Loucy (cell line): ENCODE measurements at regions not wholly inside any gene's neighbourhood (a gene's known extent, or its start where the extent isn't known, plus 50 kb on each side); places are given as distances from the start of the nearest gene placed in this dataset.

ENCODE experiments used
- H2AFZ ChIP-seq: fragments of 200-600 bp; sonication (generic); 2 replicates; pipeline ENCODE4 v1.6.0; 2016; ENCODE audit warnings: antibody characterized with exemption, mild to moderate bottlenecking, low read length, moderate library complexity
- H3F3A ChIP-seq: fragments of 200-600 bp; 2 replicates; pipeline ENCODE4 v1.6.0; 2016; ENCODE audit warnings: antibody characterized with exemption, low read depth, mild to moderate bottlenecking
- H3K27me3 ChIP-seq: fragments of 200-600 bp; sonication (generic); 2 replicates; pipeline ENCODE4 v1.6.1; 2014; ENCODE audit warnings: low read length, mild to moderate bottlenecking; ENCODE audit not compliant: insufficient read depth, poor library complexity, severe bottlenecking
- H3K36me3 ChIP-seq: fragments of 200-600 bp; sonication (generic); 2 replicates; pipeline ENCODE4 v1.6.1; 2016; ENCODE audit warnings: low read length; ENCODE audit not compliant: insufficient read depth
- H3K4me1 ChIP-seq: fragments of 200-600 bp; sonication (generic); 2 replicates; pipeline ENCODE4 v1.5.1; 2014; ENCODE audit warnings: low read length, mild to moderate bottlenecking; ENCODE audit not compliant: insufficient read depth, poor library complexity, severe bottlenecking
- H3K4me2 ChIP-seq: fragments of 200-600 bp; sonication (generic); 2 replicates; pipeline ENCODE4 v1.6.0; 2014; ENCODE audit warnings: antibody characterized with exemption, low read length, low read depth, mild to moderate bottlenecking; ENCODE audit not compliant: poor library complexity, severe bottlenecking
- H3K4me3 ChIP-seq: fragments of 200-600 bp; sonication (generic); 2 replicates; pipeline ENCODE4 v1.5.1; 2014; ENCODE audit warnings: low read length, mild to moderate bottlenecking, mixed read lengths; ENCODE audit not compliant: poor library complexity, severe bottlenecking
- H3K79me2 ChIP-seq: fragments of 200-600 bp; sonication (generic); 2 replicates; pipeline ENCODE4 v1.6.1; 2014; ENCODE audit warnings: low read length; ENCODE audit not compliant: insufficient read depth
- H3K9ac ChIP-seq: fragments of 200-600 bp; sonication (generic); 2 replicates; pipeline ENCODE4 v1.6.0; 2014; ENCODE audit warnings: mild to moderate bottlenecking, low read depth, low read length, moderate library complexity; ENCODE audit not compliant: poor library complexity, severe bottlenecking
- H3K9me2 ChIP-seq: fragments of 200-600 bp; sonication (generic); replicated peaks from 2 replicates; pipeline ENCODE4 v1.6.1; 2016; ENCODE audit warnings: low read depth, low read length, mixed read lengths
- H3K9me3 ChIP-seq: fragments of 200-600 bp; sonication (generic); 2 replicates; pipeline ENCODE4 v1.6.1; 2014; ENCODE audit warnings: mild to moderate bottlenecking, antibody characterized with exemption, low read length, low read depth; ENCODE audit not compliant: insufficient read depth
- H4K20me1 ChIP-seq: fragments of 200-600 bp; sonication (generic); 2 replicates; pipeline ENCODE4 v1.6.0; 2014; ENCODE audit warnings: antibody characterized with exemption, low read length, mild to moderate bottlenecking; ENCODE audit not compliant: insufficient read depth, poor library complexity, severe bottlenecking
- EZH2phosphoT487 ChIP-seq: fragments of 200-600 bp; IDR thresholded peaks from 2 replicates; pipeline ENCODE4 v1.6.1; 2018; ENCODE audit warnings: antibody characterized with exemption, mild to moderate bottlenecking, moderate library complexity, borderline replicate concordance
- TF ChIP-seq, protein P1 (sequence below): fragments of 200-600 bp; sonication (generic); conservative IDR thresholded peaks from 2 replicates; pipeline ENCODE4 v1.5.1; 2014; ENCODE audit warnings: mild to moderate bottlenecking, antibody characterized with exemption, low read length

DNA sequence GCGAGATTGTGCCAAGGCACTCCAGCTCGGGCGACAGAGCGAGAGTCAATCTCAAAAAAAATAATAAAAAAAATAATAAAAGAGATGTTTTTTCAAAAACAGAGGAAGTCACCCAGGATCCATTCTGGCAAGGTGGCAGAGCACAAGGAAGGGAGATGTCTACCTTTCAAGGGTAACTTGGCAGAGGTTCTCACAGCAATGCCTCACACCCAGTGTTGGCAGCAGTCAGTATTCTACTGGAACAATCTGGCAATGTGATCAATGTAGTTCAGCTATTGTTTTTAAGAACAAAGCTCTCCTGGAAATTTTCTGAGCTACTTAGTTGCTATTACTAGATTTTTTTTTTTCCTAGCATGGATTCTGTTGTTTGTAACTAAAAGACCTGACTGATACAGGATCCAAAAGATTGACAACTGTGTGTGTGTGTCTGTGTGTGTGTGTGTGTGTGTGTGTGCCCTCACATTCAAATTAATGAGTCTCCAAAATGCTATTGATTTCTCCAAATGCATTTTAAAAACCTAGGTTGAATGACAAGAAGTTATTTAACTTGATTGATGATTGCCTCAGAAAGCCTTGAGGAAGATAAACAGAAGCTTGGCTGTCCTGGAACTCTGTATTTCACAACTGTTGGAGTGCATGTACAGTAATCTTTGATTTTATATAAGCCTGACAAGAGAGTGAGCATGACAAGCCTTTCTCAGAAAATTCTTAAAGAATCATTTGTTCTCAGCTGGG is 114.1 kb upstream of the RREB1 start:
- no peaks in the 10 kb centered on the region for H3K36me3 ChIP-seq
- no peaks in the 10 kb centered on the region for H3K4me1 ChIP-seq
- H3K4me3 ChIP-seq = no peak overlapping the region
- no peaks in the 10 kb centered on the region for H3F3A ChIP-seq
- no peak for TF ChIP-seq EZH2phosphoT487
- TF ChIP-seq, protein P1, sequence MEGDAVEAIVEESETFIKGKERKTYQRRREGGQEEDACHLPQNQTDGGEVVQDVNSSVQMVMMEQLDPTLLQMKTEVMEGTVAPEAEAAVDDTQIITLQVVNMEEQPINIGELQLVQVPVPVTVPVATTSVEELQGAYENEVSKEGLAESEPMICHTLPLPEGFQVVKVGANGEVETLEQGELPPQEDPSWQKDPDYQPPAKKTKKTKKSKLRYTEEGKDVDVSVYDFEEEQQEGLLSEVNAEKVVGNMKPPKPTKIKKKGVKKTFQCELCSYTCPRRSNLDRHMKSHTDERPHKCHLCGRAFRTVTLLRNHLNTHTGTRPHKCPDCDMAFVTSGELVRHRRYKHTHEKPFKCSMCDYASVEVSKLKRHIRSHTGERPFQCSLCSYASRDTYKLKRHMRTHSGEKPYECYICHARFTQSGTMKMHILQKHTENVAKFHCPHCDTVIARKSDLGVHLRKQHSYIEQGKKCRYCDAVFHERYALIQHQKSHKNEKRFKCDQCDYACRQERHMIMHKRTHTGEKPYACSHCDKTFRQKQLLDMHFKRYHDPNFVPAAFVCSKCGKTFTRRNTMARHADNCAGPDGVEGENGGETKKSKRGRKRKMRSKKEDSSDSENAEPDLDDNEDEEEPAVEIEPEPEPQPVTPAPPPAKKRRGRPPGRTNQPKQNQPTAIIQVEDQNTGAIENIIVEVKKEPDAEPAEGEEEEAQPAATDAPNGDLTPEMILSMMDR = no peak
- H3K9me3 ChIP-seq = no peaks in the 10 kb centered on the region
- no peaks in the 10 kb centered on the region for H3K9me2 ChIP-seq
- H3K4me2 ChIP-seq = no peak overlapping the region
- no peaks in the 10 kb centered on the region for H4K20me1 ChIP-seq
- no peak overlapping the region for H3K9ac ChIP-seq
- H3K27me3 ChIP-seq = no peaks in the 10 kb centered on the region
- H2AFZ ChIP-seq = no peak overlapping the region
- H3K79me2 ChIP-seq = no peaks in the 10 kb centered on the region

DNA sequence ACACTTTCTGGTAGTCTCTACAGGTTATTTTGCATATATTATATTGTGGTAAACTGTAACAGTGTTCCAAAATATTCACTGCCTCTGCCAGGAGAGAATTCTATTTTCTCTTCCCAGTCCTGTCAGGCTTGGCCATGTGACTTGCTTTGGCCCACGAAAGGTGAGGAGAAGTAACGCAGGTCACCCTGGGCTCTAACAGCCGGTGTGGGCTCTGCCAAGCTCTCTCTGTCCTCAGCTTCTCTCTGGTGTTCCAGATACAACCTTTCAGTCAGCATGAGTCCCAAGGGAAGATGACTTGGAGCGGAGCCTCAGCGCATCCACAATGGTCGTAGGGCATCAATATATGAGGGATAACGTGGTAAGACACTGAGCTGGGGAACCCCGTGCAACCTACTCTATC is 113.0 kb upstream of the RREB1 start:
- no peak overlapping the region for H3K9ac ChIP-seq
- H3K4me1 ChIP-seq = no peaks in the 10 kb centered on the region
- H3K36me3 ChIP-seq = no peaks in the 10 kb centered on the region
- H3K9me2 ChIP-seq = no peaks in the 10 kb centered on the region
- H4K20me1 ChIP-seq = no peaks in the 10 kb centered on the region
- no peaks in the 10 kb centered on the region for H3K79me2 ChIP-seq
- H3K4me2 ChIP-seq = no peak overlapping the region
- H3F3A ChIP-seq = no peaks in the 10 kb centered on the region
- no peaks in the 10 kb centered on the region for H3K9me3 ChIP-seq
- TF ChIP-seq, protein P1 = no peak
- no peak for TF ChIP-seq EZH2phosphoT487
- no peak overlapping the region for H3K4me3 ChIP-seq
- H2AFZ ChIP-seq = no peak overlapping the region
- H3K27me3 ChIP-seq = no peaks in the 10 kb centered on the region

DNA sequence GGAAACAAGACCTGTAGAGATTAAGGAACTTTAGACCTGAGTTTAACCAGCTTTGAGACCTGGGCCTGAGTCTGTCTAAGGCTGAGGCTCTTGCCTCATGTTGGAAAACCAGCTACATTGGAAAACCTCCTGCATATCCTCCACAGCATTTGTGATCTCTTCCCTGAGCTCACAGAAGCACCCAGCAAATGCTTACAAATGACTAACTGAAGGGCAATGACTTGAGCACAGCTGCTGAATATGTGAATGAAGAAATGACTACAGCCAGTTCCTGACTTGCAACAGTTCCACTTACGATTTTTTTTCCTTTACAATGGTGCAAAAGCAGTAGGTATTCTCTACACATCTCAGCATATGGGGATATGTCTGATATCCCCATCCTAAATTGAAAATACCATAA is 112.4 kb upstream of the RREB1 start:
- no peaks in the 10 kb centered on the region for H3K27me3 ChIP-seq
- H3K9ac ChIP-seq = no peak overlapping the region
- H4K20me1 ChIP-seq = no peaks in the 10 kb centered on the region
- TF ChIP-seq, protein P1 = no peak
- no peak for TF ChIP-seq EZH2phosphoT487
- H3K9me2 ChIP-seq = no peaks in the 10 kb centered on the region
- no peak overlapping the region for H3K4me2 ChIP-seq
- H3K4me1 ChIP-seq = no peaks in the 10 kb centered on the region
- no peak overlapping the region for H3K4me3 ChIP-seq
- no peaks in the 10 kb centered on the region for H3K9me3 ChIP-seq
- H3K79me2 ChIP-seq = no peaks in the 10 kb centered on the region
- no peak overlapping the region for H2AFZ ChIP-seq
- no peaks in the 10 kb centered on the region for H3K36me3 ChIP-seq
- H3F3A ChIP-seq = no peaks in the 10 kb centered on the region
